Colonic mucosa (tissue), 4 donors: ENCODE measurements at regions not wholly inside any gene's neighbourhood (a gene's known extent, or its start where the extent isn't known, plus 50 kb on each side); places are given as distances from the start of the nearest gene placed in this dataset.

ENCODE experiments used
- DNase-seq: peaks from one replicate; pipeline ENCODE4 v3.0.0-alpha.2; 2020
- H3K27ac ChIP-seq: fragments of 200-600 bp; one replicate; pipeline ENCODE4 v1.8.0; 2021
- H3K27me3 ChIP-seq: fragments of 200-600 bp; one replicate; pipeline ENCODE4 v1.8.0; 2021
- H3K36me3 ChIP-seq: fragments of 200-600 bp; one replicate; pipeline ENCODE4 v1.8.0; 2021
- H3K4me1 ChIP-seq: fragments of 200-600 bp; one replicate; pipeline ENCODE4 v1.8.0; 2021; ENCODE audit warnings: mild to moderate bottlenecking
- H3K4me3 ChIP-seq: fragments of 200-600 bp; one replicate; pipeline ENCODE4 v1.8.0; 2021
- H3K9ac ChIP-seq, 2 donors: one replicate each; pipeline ENCODE4 v1.7.0; 2013; ENCODE audit warnings: control low read depth in 2 of 2, low read depth in 2 of 2, low read length in 2 of 2
- H3K9me3 ChIP-seq: fragments of 200-600 bp; one replicate; pipeline ENCODE4 v1.8.0; 2021
- CTCF ChIP-seq: fragments of 200-600 bp; IDR thresholded peaks from one replicate; pipeline ENCODE4 v1.8.0; 2022; ENCODE audit warnings: antibody characterized with exemption, mild to moderate bottlenecking
- intact Hi-C: fragments of 100-400 bp; cut with DNase I; formaldehyde crosslinking; loops from one replicate; pipeline ENCODE4 v1.14.1; 2022
- donor health status: healthy.
- donor health status: DM: no; HTN: no; CAD: no.
- donor health status: DM: no; HTN: no; CAD: no.

GRCh38 chr6:138656364-138657064 is 117.1 kb upstream of the CCDC28A start:
- H3K9ac ChIP-seq, result no peak overlapping the region
- H3K27ac ChIP-seq, result no peak overlapping the region
- DNase-seq, result no peak
- no peaks in the 10 kb centered on the region for H3K27me3 ChIP-seq
- no peaks in the 10 kb centered on the region for H3K4me1 ChIP-seq
- no peak overlapping the region for H3K4me3 ChIP-seq
- TF ChIP-seq CTCF, result no peak
- intact Hi-C loops, result loop anchor here (10.0 kb wide), 1 partner anchor 1052 kb away; no protein-coding TSS in a partner anchor
- H3K36me3 ChIP-seq, result no peaks in the 10 kb centered on the region
- H3K9me3 ChIP-seq, result no peaks in the 10 kb centered on the region

- H3K4me3 ChIP-seq, result no peak overlapping the region
- no peaks in the 10 kb centered on the region for H3K36me3 ChIP-seq
- H3K9me3 ChIP-seq, result no peaks in the 10 kb centered on the region
- DNase-seq, result no peak
- TF ChIP-seq CTCF, result no peak
- H3K27me3 ChIP-seq, result no peaks in the 10 kb centered on the region
- no peak overlapping the region for H3K9ac ChIP-seq
- H3K27ac ChIP-seq, result no peak overlapping the region
- H3K4me1 ChIP-seq, result no peaks in the 10 kb centered on the region
- intact Hi-C loops, result loop anchor here (10.0 kb wide), 1 partner anchor 1052 kb away; no protein-coding TSS in a partner anchor
Measured at GRCh38 chr6:138657065-138657425, 116.5 kb upstream of the CCDC28A start.

- no peak for DNase-seq
- intact Hi-C loops, result loop anchor here (10.0 kb wide), 1 partner anchor 1055 kb away; no protein-coding TSS in a partner anchor
- TF ChIP-seq CTCF, result no peak
- no peak overlapping the region for H3K4me3 ChIP-seq
- no peak overlapping the region for H3K27ac ChIP-seq
- no peak overlapping the region for H3K9ac ChIP-seq
- no peaks in the 10 kb centered on the region for H3K36me3 ChIP-seq
- no peaks in the 10 kb centered on the region for H3K4me1 ChIP-seq
- H3K9me3 ChIP-seq, result no peaks in the 10 kb centered on the region
- no peaks in the 10 kb centered on the region for H3K27me3 ChIP-seq
Measured at GRCh38 chr6:138659998-138660397, 113.6 kb upstream of the CCDC28A start.

GRCh38 chr6:138662471-138662870 is 111.1 kb upstream of the CCDC28A start:
- TF ChIP-seq CTCF, result no peak
- no peak for DNase-seq
- Histone ChIP-seq H3K4me1 (no peaks in the 10 kb centered on the region), H3K9ac (no peak overlapping the region), H3K27me3 (no peaks in the 10 kb centered on the region), H3K9me3 (no peaks in the 10 kb centered on the region), H3K4me3 (no peak overlapping the region), H3K36me3 (no peaks in the 10 kb centered on the region), H3K27ac (no peak overlapping the region)
- intact Hi-C loops, result no loop called here

GRCh38 chr6:138663892-138664291 is 109.7 kb upstream of the CCDC28A start:
- Histone ChIP-seq H3K27me3 (no peaks in the 10 kb centered on the region), H3K9ac (no peak overlapping the region), H3K4me3 (no peak overlapping the region), H3K27ac (no peak overlapping the region), H3K9me3 (no peaks in the 10 kb centered on the region), H3K36me3 (no peaks in the 10 kb centered on the region), H3K4me1 (no peaks in the 10 kb centered on the region)
- TF ChIP-seq CTCF, result no peak
- intact Hi-C loops, result no loop called here
- no peak for DNase-seq
